ENCODE measurements at regions not wholly inside any gene's neighbourhood (a gene's known extent, or its start where the extent isn't known, plus 50 kb on each side); places are given as distances from the start of the nearest gene placed in this dataset.
"Not testable (repeated sequence)": the region's sequence is repeated elsewhere in the genome, so short reads cannot be mapped to it uniquely, and the experiment has no call there.

DNA sequence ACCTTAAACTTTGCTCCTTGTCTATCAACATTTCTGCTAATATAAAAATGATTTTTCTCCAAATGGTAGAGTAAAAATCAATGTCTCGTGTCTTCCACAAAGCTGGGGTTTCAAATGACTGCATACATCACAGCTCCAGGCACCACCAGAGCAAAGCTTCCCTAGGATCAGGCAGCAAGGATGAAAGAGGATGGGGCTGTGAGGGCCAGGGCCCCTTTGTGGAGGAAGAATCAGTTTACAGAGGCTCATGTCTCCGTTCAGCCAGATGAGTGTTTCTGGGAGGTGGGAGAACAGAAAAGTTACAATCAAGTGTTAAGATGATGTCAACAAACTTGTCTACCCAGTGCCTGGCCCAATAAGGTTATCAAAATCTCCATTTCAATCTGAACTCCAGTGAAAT lies 105.5 kb downstream of the BDH1 start:
- Mint-ChIP-seq H3K27me3 (ENCODE audit: low read depth in 3 of 3) (peaks cover 9 to 16% (median 10%) of the 10 kb centered on the region in 3 donors), H3K4me1 (peaks cover 14% of the 10 kb centered on the region), H3K9me3 (peaks cover 0 to 5% (median 0%) of the 10 kb centered on the region in 7 donors), H3K4me3 (no peak overlapping the region), H3K27ac (no peak overlapping the region), H3K36me3 (no peaks in the 10 kb centered on the region)
- Histone ChIP-seq H3K4me2 (replicated peaks; ENCODE audit: extremely low read depth, low read length, poor library complexity, severe bottlenecking) (no peak overlapping the region), H3K9ac (ENCODE audit: insufficient read depth, low read length, poor library complexity, severe bottlenecking) (no peak overlapping the region), H2AFZ (ENCODE audit: insufficient read depth, low read depth, low read length, poor library complexity, severe bottlenecking) (no peak overlapping the region), H3K27me3 (ENCODE audit: control insufficient read depth in 2 of 2, insufficient read depth in 2 of 2, low read length in 2 of 2) (peaks cover 0 to 4% of the 10 kb centered on the region in 2 donors), H4K20me1 (ENCODE audit: insufficient read depth, low read length) (no peaks in the 10 kb centered on the region), H3K36me3 (replicated peaks in 1 of 2; ENCODE audit: control insufficient read depth in 1 of 2, insufficient read depth in 2 of 2, low read length in 2 of 2) (no peaks in the 10 kb centered on the region), H3K27ac (ENCODE audit: low read depth in 1 of 2, low read length in 2 of 2) (no peak overlapping the region), H3K79me2 (ENCODE audit: insufficient read depth, low read length) (no peaks in the 10 kb centered on the region), H3K4me3 (replicated peaks in 1 of 3; ENCODE audit: low read depth in 2 of 3, low read length in 3 of 3) (no peak overlapping the region), H3K9me3 (replicated peaks in 1 of 2; ENCODE audit: control insufficient read depth in 1 of 2, insufficient read depth in 1 of 2, low read length in 2 of 2) (no peaks in the 10 kb centered on the region), H3K4me1 (ENCODE audit: control insufficient read depth in 1 of 2, insufficient read depth in 2 of 2, low read length in 2 of 2) (peaks cover 2 to 8% of the 10 kb centered on the region in 2 donors)
- TF ChIP-seq, protein P1, sequence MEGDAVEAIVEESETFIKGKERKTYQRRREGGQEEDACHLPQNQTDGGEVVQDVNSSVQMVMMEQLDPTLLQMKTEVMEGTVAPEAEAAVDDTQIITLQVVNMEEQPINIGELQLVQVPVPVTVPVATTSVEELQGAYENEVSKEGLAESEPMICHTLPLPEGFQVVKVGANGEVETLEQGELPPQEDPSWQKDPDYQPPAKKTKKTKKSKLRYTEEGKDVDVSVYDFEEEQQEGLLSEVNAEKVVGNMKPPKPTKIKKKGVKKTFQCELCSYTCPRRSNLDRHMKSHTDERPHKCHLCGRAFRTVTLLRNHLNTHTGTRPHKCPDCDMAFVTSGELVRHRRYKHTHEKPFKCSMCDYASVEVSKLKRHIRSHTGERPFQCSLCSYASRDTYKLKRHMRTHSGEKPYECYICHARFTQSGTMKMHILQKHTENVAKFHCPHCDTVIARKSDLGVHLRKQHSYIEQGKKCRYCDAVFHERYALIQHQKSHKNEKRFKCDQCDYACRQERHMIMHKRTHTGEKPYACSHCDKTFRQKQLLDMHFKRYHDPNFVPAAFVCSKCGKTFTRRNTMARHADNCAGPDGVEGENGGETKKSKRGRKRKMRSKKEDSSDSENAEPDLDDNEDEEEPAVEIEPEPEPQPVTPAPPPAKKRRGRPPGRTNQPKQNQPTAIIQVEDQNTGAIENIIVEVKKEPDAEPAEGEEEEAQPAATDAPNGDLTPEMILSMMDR (IDR thresholded peaks at IDR 0.05), result no peak
- DNase-seq, result no peak
- intact Hi-C loops (cut with micrococcal nuclease), result no loop called here
- no CpG with 5 or more reads among the region's 2 CpGs for WGBS (ENCODE audit: insufficient coverage)

- H3K9ac ChIP-seq (ENCODE audit: insufficient read depth, low read length, poor library complexity, severe bottlenecking); H3K4me3 Mint-ChIP-seq; H4K20me1 ChIP-seq (ENCODE audit: insufficient read depth, low read length); H3K79me2 ChIP-seq (ENCODE audit: insufficient read depth, low read length); H3K27me3 ChIP-seq (ENCODE audit: control insufficient read depth in 2 of 2, insufficient read depth in 2 of 2, low read length in 2 of 2); H3K36me3 Mint-ChIP-seq; H3K36me3 ChIP-seq (replicated peaks in 1 of 2; ENCODE audit: control insufficient read depth in 1 of 2, insufficient read depth in 2 of 2, low read length in 2 of 2); H3K9me3 Mint-ChIP-seq; H3K4me1 ChIP-seq (ENCODE audit: control insufficient read depth in 1 of 2, insufficient read depth in 2 of 2, low read length in 2 of 2); H3K27ac ChIP-seq (ENCODE audit: low read depth in 1 of 2, low read length in 2 of 2); H3K27ac Mint-ChIP-seq; H3K9me3 ChIP-seq (replicated peaks in 1 of 2; ENCODE audit: control insufficient read depth in 1 of 2, insufficient read depth in 1 of 2, low read length in 2 of 2); H3K4me2 ChIP-seq (replicated peaks; ENCODE audit: extremely low read depth, low read length, poor library complexity, severe bottlenecking); H3K4me3 ChIP-seq (replicated peaks in 1 of 3; ENCODE audit: low read depth in 2 of 3, low read length in 3 of 3); DNase-seq; H2AFZ ChIP-seq (ENCODE audit: insufficient read depth, low read depth, low read length, poor library complexity, severe bottlenecking); intact Hi-C loops (cut with micrococcal nuclease): not testable (repeated sequence)
- Mint-ChIP-seq H3K27me3 (ENCODE audit: low read depth in 3 of 3) (peaks cover 9 to 11% (median 10%) of the 10 kb centered on the region in 3 donors), H3K4me1 (peaks cover 14% of the 10 kb centered on the region)
- WGBS (ENCODE audit: insufficient coverage), result no CpG with 5 or more reads among the region's 3 CpGs
These were observed 106.6 kb downstream of the BDH1 start for GRCh38 chr3:197449181-197449580.

DNA sequence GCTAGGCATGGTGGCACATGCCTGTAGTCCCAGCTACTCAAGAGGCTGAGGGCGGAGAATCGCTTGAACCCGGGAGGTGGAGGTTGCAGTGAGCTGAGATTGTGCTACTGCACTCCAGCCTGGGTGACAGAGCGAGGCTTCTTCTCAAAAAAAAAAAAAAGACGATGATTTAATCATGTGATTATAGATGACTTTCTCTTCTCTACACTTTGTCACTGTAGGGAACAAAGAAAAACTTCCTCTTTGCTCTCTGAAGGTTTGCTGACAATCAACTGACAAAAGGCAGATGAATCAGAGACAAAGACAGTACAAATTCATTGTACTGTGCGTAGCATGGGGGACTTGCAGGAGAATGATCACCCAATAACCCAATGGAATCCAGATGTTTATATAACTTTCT lies 108.0 kb downstream of the BDH1 start:
- H3K4me2 ChIP-seq (replicated peaks; ENCODE audit: extremely low read depth, low read length, poor library complexity, severe bottlenecking); H3K36me3 ChIP-seq (replicated peaks in 1 of 2; ENCODE audit: control insufficient read depth in 1 of 2, insufficient read depth in 2 of 2, low read length in 2 of 2); H3K9ac ChIP-seq (ENCODE audit: insufficient read depth, low read length, poor library complexity, severe bottlenecking); H3K4me1 ChIP-seq (ENCODE audit: control insufficient read depth in 1 of 2, insufficient read depth in 2 of 2, low read length in 2 of 2); H3K36me3 Mint-ChIP-seq; H3K27ac ChIP-seq (ENCODE audit: low read depth in 1 of 2, low read length in 2 of 2); H3K79me2 ChIP-seq (ENCODE audit: insufficient read depth, low read length); H3K27me3 ChIP-seq (ENCODE audit: control insufficient read depth in 2 of 2, insufficient read depth in 2 of 2, low read length in 2 of 2); H3K9me3 ChIP-seq (replicated peaks in 1 of 2; ENCODE audit: control insufficient read depth in 1 of 2, insufficient read depth in 1 of 2, low read length in 2 of 2); H4K20me1 ChIP-seq (ENCODE audit: insufficient read depth, low read length); intact Hi-C loops (cut with micrococcal nuclease); H2AFZ ChIP-seq (ENCODE audit: insufficient read depth, low read depth, low read length, poor library complexity, severe bottlenecking); H3K4me3 ChIP-seq (replicated peaks in 1 of 3; ENCODE audit: low read depth in 2 of 3, low read length in 3 of 3); H3K9me3 Mint-ChIP-seq: not testable (repeated sequence)
- Mint-ChIP-seq H3K4me1 (peaks cover 14% of the 10 kb centered on the region), H3K27me3 (ENCODE audit: low read depth in 3 of 3) (peaks cover 9 to 12% (median 10%) of the 10 kb centered on the region in 3 donors), H3K27ac (peak overlapping the region in 5 of 7 donors; percentile 25 to 75 (median 51)), H3K4me3 (peak overlapping the region in 1 of 2 donors; percentile 39)
- WGBS (ENCODE audit: insufficient coverage), result no CpG with 5 or more reads among the region's 6 CpGs
- peak; percentile 43 to 71 (median 52) for DNase-seq
